DND-41 (cell line): ENCODE measurements at regions not wholly inside any gene's neighbourhood (a gene's known extent, or its start where the extent isn't known, plus 50 kb on each side); places are given as distances from the start of the nearest gene placed in this dataset.

Experiments
- EZH2 ChIP-seq: IDR thresholded peaks from 3 replicates; pipeline ENCODE4 v1.6.1; 2012; ENCODE audit warnings: borderline replicate concordance, low read depth, mild to moderate bottlenecking, moderate library complexity, low read length, inconsistent platforms; ENCODE audit not compliant: severe bottlenecking
- TF ChIP-seq, protein P1 (sequence below): IDR thresholded peaks from 2 replicates; pipeline ENCODE4 v1.5.1; 2012; ENCODE audit warnings: borderline replicate concordance, low read length, moderate library complexity, mild to moderate bottlenecking; ENCODE audit not compliant: poor library complexity, severe bottlenecking; ENCODE audit errors: extremely low read depth

DNA sequence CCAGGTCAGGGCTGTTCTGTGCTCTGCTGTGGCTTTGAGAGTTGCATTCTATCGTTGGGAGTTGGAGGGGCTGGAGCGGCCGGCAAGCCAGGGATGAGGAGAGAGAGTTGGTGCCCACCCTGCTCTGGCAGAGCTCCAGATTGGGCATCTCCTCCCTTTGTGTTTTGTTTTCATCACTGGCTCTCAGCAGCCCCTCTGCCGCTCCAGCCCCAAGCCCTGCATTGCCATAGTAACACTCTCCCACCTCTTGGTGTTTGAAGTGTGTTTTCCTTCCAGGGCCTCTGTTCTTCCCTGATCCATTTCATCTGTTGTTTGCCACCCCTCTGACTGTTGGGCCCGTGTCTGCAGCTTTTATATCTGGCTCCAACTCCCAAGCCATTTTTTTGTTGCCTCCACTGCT, 152.7 kb downstream of the URB2 start:
- TF ChIP-seq, protein P1, sequence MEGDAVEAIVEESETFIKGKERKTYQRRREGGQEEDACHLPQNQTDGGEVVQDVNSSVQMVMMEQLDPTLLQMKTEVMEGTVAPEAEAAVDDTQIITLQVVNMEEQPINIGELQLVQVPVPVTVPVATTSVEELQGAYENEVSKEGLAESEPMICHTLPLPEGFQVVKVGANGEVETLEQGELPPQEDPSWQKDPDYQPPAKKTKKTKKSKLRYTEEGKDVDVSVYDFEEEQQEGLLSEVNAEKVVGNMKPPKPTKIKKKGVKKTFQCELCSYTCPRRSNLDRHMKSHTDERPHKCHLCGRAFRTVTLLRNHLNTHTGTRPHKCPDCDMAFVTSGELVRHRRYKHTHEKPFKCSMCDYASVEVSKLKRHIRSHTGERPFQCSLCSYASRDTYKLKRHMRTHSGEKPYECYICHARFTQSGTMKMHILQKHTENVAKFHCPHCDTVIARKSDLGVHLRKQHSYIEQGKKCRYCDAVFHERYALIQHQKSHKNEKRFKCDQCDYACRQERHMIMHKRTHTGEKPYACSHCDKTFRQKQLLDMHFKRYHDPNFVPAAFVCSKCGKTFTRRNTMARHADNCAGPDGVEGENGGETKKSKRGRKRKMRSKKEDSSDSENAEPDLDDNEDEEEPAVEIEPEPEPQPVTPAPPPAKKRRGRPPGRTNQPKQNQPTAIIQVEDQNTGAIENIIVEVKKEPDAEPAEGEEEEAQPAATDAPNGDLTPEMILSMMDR, result no peak
- TF ChIP-seq EZH2, result no peak
